HG03280 (cell line): ENCODE measurements at regions not wholly inside any gene's neighbourhood (a gene's known extent, or its start where the extent isn't known, plus 50 kb on each side); places are given as distances from the start of the nearest gene placed in this dataset.
"Not testable (repeated sequence)": the region's sequence is repeated elsewhere in the genome, so short reads cannot be mapped to it uniquely, and the experiment has no call there.

ENCODE experiments used
- ATAC-seq: cut with Tn5 transposase; IDR thresholded peaks from one replicate; pipeline ENCODE4 v1.9.1; 2021; ENCODE audit warnings: mild to moderate bottlenecking, moderate library complexity; ENCODE audit not compliant: unreplicated experiment

DNA sequence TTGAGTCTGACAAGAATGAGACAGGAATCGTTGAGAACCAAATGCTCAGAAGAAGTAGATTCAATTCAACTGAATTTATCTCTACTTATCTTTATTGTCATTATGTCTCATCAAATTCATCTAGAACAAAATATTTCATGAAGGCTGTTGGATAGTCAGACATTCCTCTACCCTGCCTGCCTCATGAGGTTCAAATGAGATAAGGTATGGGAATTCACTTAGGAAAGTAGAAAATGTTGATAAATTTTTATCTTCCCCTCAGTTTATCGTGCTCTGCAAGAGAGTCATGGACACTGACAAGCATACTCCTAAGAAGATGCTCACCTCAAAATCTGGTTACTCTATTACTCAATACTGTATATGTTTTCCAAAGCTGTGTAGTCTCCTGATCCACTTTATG lies 149.7 kb upstream of the CDIN1 start:
- ATAC-seq = no peak

DNA sequence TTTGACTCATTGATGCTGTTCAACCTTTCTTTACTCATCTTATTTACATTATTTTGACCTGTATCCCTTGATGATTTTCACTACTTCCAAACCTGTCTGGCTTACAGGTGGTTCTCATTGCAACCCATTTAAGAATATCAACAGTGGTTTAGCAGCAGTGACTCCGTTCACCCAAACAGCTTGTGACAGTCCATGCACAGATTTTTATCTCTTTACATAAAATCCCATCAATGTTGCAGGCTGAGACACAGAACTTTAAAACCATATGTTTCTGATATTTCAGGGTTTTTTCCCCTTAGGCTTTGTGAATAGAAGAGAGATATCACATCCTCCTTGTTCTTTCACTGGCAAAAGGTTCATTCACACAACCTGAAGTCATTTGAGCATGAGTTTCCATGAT lies 149.1 kb upstream of the CDIN1 start:
- no peak for ATAC-seq

DNA sequence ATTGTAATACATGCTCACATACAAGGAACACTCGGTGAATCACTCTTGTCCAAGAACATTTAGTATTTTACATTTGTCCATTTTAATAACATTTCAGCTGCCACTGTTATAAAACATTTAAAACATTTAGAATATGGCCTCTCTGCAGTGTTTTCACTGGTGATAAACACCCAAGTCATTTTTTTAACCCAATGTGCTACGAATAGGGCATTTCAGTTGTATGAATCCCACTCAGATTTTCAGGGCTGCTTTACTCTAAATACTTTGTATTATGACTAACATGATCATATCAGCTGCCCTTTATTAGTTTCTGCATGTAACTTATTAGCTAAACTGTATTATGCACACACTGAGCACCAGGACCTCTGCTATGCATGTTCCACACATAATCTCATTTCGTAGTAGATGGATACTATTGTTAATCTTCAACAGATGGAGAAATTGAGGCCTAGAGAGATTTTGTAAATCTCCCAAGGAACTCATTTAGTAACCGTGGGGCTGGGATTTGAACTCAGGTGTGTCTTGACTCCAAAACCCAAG lies 148.6 kb upstream of the CDIN1 start:
- no peak for ATAC-seq

DNA sequence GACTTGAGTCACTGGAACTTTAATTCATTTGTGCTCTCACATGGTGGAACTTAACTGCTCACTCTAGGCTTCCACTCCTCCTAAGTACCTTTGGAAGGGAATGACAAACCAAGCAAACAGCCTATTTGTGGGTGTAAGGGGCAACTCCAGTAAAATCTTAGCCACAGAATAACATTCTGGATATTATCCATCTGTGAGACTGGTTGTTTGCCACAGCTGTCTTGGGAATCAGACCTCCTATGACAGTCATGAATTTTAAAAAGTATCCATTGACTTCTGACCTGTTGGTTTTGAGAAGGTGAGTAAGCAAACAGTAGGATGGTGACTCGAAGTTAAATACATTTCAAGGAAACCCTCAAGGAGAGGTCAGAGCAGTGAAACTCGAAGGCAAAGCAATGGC lies 147.3 kb upstream of the CDIN1 start:
- ATAC-seq = no peak

DNA sequence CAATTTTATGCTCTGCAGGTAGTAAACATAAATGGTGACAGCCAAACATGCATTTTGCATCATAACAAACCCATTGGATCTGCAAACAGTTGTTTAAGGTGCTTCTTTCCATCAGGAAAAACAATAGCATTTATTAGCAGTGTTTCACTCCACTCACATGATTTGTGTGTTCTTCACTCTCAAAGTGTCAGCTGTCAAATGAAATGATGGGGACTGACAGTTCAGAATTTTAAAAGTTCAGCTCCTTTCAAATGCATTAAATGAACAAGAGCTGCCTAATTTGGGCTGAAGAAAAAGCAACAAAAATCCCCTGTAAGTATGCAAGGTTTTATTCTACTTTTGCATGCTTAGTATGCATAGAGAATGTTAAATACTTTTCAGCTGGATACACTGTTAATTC lies 145.2 kb upstream of the CDIN1 start:
- no peak for ATAC-seq

DNA sequence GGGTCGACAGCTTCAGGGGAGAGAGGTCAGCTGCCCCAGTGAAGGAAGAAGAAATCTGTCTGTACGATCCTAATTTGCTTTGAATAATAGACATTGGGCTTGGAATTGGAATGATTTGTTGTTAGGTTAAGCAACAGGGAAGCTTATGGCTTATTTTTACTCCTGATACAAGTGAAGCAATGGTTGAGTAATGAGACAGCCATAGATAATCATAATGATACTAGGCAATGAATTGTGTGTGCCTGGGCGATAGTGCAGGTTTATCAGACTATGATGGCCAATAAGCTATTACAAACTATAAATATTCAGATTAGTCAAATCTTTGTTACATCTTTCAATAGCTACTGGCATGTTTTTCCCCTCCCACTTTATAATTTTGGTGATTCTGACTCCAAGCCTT lies 140.9 kb upstream of the CDIN1 start:
- ATAC-seq = no peak

DNA sequence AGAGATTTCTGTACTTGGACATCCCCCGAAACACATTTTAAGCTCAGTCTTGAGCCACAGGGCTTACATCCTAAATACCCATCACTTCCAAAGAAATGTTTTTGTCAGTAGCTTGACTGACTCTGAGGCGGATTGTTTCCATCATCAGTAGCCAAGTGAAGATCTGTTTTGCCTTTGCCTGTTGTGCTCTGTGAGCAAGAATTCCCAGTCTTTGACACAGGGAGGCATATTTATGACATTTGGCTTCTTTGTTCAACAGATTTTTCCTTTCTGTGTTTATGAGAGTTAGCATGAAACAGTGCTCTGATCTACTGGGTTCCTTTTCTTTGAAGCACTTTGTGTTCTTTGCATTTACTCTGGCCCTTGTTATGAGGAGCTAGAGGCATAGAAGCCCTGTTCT lies 132.1 kb upstream of the CDIN1 start:
- ATAC-seq = no peak

DNA sequence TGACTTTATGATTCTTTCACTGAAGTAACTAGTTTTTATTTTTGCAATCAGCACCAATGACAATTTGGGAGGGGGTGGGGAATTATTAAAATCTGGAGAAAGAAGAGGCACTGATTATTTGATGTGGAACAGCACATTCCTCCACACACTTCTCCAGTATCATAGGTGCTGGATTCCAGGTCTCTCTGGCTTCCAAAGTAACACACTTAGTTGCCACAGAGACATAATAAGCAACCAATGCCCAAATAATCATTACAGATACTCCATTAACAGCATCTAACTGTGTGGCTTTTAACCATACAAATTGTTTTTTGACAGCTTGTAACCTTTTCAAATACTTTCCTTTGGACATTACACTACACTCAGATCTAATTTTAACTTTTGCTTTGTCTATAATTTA lies 131.0 kb upstream of the CDIN1 start:
- ATAC-seq = no peak

DNA sequence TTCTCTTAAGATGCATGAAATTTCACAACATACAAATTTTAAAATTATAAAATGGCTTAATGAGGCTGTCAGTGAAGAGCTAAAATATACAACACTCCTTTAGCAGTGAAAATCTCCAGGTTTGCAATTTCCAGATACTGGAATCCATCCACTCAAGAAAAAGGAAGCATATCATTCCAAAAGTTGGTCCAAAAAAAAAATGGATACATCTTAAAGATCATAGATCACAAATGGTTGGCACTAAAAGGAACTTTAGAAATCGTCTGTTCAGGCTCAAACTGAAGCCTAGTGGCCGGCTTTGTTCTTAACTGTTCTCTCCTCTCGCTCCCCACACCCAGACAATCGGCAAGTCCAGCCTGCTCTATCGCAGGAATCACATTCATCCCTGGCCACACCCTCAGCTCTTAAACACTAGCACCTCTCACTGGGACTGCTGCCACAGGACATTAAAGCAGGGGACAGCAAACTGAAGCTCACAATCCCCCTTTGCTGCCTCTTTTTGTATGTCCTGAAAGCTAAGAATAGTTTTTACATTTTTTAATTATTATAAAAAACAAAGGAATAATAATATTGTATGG lies 130.3 kb upstream of the CDIN1 start:
- no peak for ATAC-seq

DNA sequence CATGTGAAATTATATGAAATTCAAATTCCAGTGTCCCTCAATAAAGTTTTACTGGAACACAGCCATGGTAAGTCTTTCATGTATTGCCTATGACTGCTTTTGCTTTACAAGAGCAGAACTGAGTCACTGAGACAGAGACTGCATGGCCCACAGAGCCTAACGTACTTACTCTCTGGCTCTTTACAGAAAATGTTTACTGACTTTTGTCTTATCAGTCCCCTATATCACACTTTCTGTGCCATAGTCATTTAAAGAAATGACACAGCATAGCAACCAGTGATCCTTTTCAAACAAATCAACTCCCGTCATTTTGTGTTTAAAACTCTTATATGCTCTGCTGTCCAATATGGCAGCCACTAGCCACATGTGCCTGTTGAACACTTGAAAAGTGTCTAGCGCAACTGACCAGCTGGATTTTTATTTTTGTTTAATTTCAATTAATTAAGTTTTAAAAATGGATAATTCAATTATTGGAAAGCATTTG lies 129.7 kb upstream of the CDIN1 start:
- ATAC-seq = no peak

DNA sequence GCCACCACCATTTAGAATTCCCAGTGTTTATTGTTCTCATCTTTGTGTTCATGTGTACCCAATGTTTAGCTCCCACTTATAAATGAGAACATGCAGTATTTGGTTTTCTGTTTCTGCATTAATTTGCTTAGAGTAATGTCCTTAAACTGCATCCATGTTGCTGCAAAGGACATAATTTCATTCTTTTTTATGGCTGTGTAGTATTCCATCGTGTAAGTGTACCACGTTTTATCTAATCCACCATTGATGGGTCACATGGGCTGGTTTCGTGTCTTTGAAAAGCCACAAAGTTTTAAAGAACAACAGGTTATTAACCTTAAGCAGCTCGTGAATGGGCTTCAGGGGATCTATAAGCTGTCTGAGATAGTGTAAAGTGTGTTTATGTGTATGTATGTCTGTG lies 125.2 kb upstream of the CDIN1 start:
- not testable (repeated sequence) for ATAC-seq

DNA sequence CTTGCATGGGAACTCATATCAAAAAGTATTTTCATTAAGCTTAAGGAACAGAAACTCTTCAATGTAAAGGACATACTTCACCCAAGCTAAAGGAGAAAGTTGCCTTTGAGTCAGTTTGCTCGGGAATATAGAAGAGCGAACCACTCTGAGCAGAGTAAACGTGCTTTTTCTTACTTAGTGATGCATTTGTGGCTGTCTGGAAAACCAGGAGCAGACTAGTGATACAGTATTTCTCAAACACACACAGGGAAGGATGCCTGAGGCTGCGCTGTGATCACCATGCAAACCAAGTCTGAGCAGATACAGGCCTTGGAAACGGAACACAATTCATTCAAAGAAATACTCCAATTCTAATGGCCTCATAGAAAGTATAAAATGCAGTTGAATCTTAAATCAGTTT lies 121.0 kb upstream of the CDIN1 start:
- ATAC-seq = no peak

DNA sequence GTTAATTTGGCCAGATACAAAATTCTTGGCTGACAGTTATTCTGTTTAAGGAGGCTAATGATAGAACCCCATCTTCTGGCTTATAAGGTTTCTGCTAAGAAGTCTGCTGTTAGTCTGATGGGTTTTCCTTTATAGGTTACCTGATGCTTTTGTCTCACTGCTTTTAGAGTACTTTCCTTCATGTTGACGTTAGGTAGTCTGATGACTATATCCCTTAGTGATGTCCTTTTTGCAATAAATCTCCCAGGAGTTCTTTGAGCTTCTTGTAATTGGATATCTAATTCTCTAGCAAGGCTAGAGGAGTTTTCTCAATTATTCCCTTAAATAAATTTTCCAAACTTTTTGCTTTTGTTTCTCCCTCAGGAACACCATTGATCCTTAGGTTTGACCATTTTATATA lies 114.1 kb upstream of the CDIN1 start:
- ATAC-seq = no peak

DNA sequence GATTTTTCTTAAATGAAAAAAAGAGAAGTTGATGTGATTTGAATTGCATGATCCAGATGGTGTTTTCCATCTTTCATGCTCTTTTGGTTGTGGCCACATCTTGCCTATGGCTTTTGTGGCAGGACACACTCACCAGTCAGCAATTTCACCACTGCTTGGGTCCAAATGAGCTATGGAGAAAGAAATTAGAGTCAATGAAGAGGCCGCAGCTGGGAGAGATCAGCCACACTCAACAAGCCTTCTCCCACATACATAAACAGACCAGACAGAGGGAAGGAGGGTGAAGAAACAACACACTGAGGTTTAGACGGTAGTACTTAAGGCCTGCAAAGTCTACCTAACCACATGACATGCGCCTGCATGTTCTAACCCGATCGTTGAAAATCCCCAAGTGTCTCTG lies 110.7 kb upstream of the CDIN1 start:
- ATAC-seq = no peak

DNA sequence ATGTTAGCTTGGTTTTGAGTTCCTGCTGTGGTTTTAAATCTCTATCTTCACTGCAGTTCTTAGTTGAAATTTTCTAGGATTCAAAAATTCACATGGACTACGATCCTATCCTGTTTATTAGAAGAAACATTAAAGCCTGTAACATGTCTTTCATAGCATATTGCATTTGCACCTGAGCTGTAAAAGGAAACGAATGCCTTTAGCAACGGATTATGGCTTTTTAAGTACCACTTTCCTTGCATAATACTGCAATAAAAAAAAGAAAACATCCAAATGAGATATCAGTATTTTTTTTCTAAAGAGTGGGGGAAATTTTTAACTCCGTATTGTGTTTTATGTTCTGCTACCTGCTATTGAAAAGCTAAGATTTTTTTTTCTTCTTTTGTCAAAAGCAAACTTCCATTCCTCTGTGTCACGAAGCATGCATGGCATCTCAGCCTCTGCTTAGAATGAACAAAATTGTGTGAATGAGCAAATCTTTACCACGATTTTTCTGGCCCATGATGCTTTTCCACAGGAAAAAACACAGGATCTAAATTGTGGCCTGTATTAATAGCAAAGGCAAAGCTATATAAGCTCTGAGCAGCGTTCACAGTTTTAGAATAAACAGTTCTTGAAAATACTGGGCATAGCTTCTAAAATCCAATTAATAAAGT lies 110.0 kb upstream of the CDIN1 start:
- no peak for ATAC-seq

DNA sequence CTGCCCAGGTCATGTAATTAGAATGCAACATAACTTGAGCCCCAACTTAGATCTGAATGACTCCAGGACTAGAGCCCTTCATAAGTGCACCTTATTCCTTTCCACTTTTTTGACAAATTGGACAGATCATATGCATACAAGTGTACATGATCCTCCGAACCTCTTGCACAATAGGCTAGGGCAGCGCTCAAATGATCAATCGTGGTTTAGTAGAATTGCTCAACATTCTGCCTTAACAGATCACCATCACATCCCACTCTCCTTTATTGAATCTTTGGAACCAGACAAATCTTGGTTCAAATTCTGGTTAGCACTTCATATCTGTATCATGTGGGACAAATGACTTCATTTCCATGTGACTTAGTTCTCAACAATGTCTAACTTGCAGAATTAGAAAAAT lies 106.8 kb upstream of the CDIN1 start:
- no peak for ATAC-seq

DNA sequence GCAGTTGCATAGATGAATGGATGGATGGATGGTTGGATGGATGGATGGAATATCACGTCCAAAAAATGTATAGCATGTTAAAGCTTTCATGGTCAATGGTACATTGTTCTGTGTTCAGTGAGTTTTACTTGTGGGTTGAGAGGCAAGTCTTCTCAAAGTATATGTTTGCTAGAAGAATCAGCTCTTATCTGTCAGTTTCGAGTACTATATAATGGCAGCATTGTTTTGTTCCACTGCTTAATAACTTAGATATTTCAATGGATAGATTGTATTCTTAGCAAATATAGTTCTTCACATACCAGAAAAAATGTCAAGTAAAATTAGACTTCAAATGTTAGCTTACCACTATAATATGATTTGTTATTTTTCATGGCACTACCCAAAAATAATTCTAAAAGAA lies 100.9 kb upstream of the CDIN1 start:
- ATAC-seq = no peak

DNA sequence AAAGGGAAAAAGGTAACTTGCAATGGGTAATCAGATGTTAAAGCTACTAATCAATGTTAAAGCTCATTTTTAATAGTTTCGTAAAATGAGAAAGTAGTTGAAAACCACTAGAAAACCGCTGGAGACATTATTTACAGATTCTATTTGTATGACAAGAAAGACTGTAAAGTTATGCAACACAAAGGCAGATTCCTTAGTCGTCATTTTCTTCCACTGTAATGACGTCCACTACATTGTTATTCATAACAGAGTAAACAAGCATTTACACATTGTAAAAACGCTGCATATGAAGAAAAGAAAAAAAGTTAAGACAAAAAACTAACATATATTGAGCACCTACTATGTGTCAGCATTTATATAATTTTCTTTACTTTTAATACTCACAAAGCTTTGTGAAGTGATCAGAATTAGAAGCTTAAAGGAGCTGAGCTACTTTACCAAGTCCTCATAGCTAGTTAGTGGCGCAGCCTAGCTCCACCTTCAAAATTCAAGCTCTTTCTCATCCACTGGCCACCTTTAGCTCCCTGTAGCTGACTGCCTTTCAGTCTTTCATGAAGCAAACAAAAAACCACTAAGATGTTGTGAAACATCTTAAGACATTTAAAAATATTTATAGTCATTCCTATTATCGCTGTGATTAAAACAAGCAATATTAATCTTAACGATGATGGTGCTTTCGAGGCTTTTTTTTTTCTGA lies 100.1 kb upstream of the CDIN1 start:
- no peak for ATAC-seq

DNA sequence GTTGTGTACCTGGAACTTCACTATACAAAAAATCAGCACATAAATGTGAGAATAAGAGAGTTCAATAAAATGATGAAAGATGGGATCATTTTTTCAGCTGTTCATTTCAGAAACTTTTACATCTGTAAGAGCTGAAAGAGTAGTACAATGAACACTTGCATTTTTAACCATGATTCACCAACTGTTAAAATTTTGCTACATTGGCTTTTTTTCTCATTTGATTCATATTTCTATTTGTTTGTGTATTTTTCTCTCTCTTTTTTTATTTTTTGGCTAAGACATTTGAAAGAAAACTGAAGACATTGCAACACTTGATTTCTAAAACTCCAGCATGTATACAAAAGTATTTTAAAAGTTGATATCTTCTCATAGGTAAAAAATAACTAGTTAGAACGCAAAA lies 98.3 kb upstream of the CDIN1 start:
- no peak for ATAC-seq

DNA sequence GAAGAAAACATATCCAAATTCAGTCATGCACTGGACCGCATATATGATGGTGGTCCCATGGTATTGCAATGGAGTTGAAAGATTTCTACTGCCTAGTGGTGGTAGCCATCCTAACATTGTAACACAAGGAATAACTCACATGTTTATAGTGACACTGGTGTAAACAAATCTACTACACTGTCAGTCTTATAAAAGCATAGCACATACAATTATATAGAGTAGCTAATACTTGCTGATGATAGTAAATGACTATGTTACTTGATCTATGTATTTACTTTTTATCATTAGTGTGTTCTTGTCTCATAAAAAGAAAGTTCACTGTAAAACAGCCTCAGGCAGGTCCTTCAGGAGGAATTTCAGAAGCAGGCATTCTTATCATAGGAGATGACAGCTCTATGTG lies 96.0 kb upstream of the CDIN1 start:
- ATAC-seq = no peak

DNA sequence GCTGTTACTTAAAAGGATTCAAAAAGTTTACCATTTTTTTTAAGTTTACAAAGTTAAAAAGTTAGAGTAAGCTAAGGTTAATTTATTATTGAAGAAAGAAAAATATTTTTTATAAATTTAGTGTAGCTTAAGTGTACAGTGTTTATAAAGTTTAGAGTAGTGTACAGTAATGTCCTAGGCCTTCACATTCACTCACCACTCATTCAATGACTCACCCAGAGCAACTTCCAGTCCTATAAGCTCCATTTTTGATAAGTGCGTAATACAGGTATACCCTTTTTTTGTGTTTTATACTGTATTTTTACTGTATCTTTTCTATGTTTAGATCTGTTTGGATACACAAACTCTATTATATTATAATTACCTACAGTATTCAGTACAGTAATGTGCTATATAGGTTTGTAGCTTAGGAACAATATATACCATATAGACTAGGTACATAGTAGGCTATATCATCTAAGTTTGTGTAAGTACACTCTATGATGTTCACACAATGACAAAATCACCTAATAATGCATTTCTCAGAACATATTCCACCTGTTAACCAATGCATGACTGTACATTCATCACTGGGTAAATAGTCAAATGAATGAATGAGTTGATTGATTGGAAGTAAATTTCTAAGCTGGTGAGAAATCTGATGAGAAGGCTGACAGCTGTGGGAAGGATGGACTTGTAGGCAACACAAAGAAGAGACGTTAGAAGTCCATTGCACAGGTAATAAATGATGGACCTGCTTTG lies 95.2 kb upstream of the CDIN1 start:
- ATAC-seq = no peak

DNA sequence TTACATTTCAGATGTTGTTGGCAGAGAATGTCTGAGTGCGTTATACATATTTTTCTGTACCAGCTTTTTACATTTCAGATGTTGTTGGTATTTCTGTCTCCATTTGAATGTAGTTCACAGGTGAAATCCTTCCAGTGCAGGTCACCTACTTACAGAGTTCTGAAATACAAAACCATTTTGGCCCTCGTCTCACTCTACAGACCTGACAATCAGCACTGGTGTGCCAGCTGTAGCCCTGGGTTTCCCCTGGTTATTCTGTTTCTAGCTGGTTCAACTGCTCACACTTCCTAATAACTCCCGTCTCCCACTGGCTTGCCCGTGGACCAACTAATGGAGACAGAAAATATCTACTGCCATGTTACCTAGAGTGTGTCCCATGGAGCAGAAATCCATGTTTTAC lies 87.5 kb upstream of the CDIN1 start:
- no peak for ATAC-seq
